Colonic mucosa (tissue), 4 donors: ENCODE measurements at regions not wholly inside any gene's neighbourhood (a gene's known extent, or its start where the extent isn't known, plus 50 kb on each side); places are given as distances from the start of the nearest gene placed in this dataset.
"Not testable (repeated sequence)": the region's sequence is repeated elsewhere in the genome, so short reads cannot be mapped to it uniquely, and the experiment has no call there.

Experiments used
- DNase-seq: peaks from one replicate; pipeline ENCODE4 v3.0.0-alpha.2; 2020
- H3K27ac ChIP-seq: fragments of 200-600 bp; one replicate; pipeline ENCODE4 v1.8.0; 2021
- H3K27me3 ChIP-seq: fragments of 200-600 bp; one replicate; pipeline ENCODE4 v1.8.0; 2021
- H3K36me3 ChIP-seq: fragments of 200-600 bp; one replicate; pipeline ENCODE4 v1.8.0; 2021
- H3K4me1 ChIP-seq: fragments of 200-600 bp; one replicate; pipeline ENCODE4 v1.8.0; 2021; ENCODE audit warnings: mild to moderate bottlenecking
- H3K4me3 ChIP-seq: fragments of 200-600 bp; one replicate; pipeline ENCODE4 v1.8.0; 2021
- H3K9ac ChIP-seq, 2 donors: one replicate each; pipeline ENCODE4 v1.7.0; 2013; ENCODE audit warnings: control low read depth in 2 of 2, low read depth in 2 of 2, low read length in 2 of 2
- H3K9me3 ChIP-seq: fragments of 200-600 bp; one replicate; pipeline ENCODE4 v1.8.0; 2021
- intact Hi-C: fragments of 100-400 bp; cut with DNase I; formaldehyde crosslinking; loops from one replicate; pipeline ENCODE4 v1.14.1; 2022
- TF ChIP-seq, protein P1 (sequence below): fragments of 200-600 bp; IDR thresholded peaks from one replicate; pipeline ENCODE4 v1.8.0; 2022; ENCODE audit warnings: antibody characterized with exemption, mild to moderate bottlenecking
- donor health status: healthy.
- donor health status: DM: no; HTN: no; CAD: no.
- donor health status: DM: no; HTN: no; CAD: no.

DNA sequence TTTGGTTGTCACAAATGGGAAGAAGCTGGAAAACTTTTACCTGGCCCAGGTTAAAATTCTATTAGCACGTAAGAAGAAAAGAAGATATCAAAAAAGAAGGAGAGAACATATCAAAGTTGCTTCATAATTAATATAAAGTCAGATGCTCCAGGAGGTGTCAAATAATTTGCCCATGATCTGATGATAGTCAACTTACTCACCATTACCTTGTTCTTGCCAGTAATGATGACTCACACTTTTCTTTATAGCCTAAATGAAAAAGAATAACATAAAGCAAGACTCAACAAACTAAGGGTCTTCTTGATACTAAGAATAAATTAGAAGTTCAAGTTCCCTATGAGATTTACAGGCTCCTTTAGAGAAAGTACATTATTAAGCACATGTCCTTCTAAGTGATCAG lies 580.4 kb downstream of the TTLL7 start:
- DNase-seq = no peak
- Histone ChIP-seq H3K9me3 (no peaks in the 10 kb centered on the region), H3K36me3 (no peaks in the 10 kb centered on the region), H3K27ac (no peak overlapping the region), H3K9ac (no peak overlapping the region), H3K27me3 (no peaks in the 10 kb centered on the region), H3K4me3 (no peak overlapping the region), H3K4me1 (no peaks in the 10 kb centered on the region)
- TF ChIP-seq, protein P1, sequence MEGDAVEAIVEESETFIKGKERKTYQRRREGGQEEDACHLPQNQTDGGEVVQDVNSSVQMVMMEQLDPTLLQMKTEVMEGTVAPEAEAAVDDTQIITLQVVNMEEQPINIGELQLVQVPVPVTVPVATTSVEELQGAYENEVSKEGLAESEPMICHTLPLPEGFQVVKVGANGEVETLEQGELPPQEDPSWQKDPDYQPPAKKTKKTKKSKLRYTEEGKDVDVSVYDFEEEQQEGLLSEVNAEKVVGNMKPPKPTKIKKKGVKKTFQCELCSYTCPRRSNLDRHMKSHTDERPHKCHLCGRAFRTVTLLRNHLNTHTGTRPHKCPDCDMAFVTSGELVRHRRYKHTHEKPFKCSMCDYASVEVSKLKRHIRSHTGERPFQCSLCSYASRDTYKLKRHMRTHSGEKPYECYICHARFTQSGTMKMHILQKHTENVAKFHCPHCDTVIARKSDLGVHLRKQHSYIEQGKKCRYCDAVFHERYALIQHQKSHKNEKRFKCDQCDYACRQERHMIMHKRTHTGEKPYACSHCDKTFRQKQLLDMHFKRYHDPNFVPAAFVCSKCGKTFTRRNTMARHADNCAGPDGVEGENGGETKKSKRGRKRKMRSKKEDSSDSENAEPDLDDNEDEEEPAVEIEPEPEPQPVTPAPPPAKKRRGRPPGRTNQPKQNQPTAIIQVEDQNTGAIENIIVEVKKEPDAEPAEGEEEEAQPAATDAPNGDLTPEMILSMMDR = no peak
- intact Hi-C loops = no loop called here

DNA sequence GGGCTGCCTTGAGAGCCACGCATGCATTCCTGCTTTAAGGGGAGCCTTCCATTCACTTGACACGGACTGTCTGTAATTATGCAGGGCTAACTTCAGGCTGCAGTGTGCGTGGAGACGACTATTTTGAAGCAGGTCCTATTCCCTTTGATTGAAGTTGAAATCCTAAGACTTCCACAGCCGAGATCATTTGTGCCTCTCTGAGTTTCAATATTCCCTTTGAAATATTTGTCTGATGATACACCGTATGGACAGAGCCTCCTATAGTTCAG lies 585.2 kb downstream of the TTLL7 start:
- H3K36me3 ChIP-seq, H3K4me3 ChIP-seq, H3K9ac ChIP-seq, H3K27ac ChIP-seq, intact Hi-C loops, H3K4me1 ChIP-seq, DNase-seq, H3K9me3 ChIP-seq, H3K27me3 ChIP-seq: not testable (repeated sequence)

- H3K27me3 ChIP-seq, intact Hi-C loops, H3K9ac ChIP-seq, H3K27ac ChIP-seq, H3K9me3 ChIP-seq, H3K4me3 ChIP-seq, H3K36me3 ChIP-seq, H3K4me1 ChIP-seq, DNase-seq: not testable (repeated sequence)
Observed at GRCh38 chr1:83410746-83411413, 588.1 kb downstream of the TTLL7 start.

- H3K36me3 ChIP-seq, H3K4me3 ChIP-seq, DNase-seq, H3K9ac ChIP-seq, intact Hi-C loops, H3K27ac ChIP-seq, H3K4me1 ChIP-seq, H3K9me3 ChIP-seq, H3K27me3 ChIP-seq: not testable (repeated sequence)
Observed at GRCh38 chr1:83406693-83407371, 592.1 kb downstream of the TTLL7 start.

GRCh38 chr1:83405789-83406188 lies 593.1 kb downstream of the TTLL7 start:
- H3K9me3 ChIP-seq, H3K4me1 ChIP-seq, intact Hi-C loops, H3K27ac ChIP-seq, H3K9ac ChIP-seq, H3K36me3 ChIP-seq, H3K4me3 ChIP-seq, H3K27me3 ChIP-seq, DNase-seq: not testable (repeated sequence)

DNA sequence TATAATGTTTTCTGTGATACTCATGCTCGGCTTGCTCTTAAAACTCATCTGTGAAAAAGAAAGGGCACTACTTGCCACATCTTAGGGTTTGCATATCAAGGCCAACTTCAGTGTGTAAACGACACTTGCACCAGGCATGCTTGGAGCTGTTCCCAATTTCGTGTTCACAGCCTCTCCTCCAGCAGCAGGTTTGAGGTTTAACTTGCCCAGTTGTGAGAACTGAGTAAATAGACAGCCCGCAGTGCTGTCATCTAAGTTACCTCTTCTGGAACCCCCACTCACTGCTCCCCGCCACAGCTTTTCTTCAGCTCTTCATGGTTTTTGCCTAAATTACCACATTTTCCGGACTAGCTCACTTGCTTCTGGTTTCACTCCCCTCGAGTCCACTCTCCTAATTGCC lies 595.4 kb downstream of the TTLL7 start:
- H3K4me3 ChIP-seq, H3K9me3 ChIP-seq, H3K27ac ChIP-seq, H3K27me3 ChIP-seq, DNase-seq, H3K4me1 ChIP-seq, H3K36me3 ChIP-seq, H3K9ac ChIP-seq, intact Hi-C loops: not testable (repeated sequence)

DNA sequence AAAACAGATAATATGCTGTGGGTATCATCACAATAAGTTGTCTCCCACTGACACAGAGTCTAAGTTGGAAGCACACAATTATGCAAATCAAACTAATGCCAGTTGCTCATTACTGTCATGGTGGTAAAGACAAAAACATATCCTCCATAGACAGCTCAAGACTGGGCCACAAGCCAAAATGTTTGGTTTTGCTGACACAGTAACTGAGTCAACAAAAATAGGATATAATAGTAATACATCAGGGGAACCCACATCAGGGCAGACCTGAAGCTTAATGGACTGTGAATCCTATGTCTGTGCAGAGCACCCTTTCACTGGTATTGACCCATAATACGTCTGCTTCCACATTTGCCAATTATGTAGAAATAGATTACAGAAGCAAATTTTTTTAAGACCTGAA lies 597.8 kb downstream of the TTLL7 start:
- H3K9ac ChIP-seq, DNase-seq, H3K4me3 ChIP-seq, H3K27ac ChIP-seq, intact Hi-C loops, H3K9me3 ChIP-seq, H3K4me1 ChIP-seq, H3K36me3 ChIP-seq, H3K27me3 ChIP-seq: not testable (repeated sequence)

GRCh38 chr1:83400173-83400572 lies 598.8 kb downstream of the TTLL7 start:
- H3K27ac ChIP-seq, H3K27me3 ChIP-seq, H3K9ac ChIP-seq: not testable (repeated sequence)

GRCh38 chr1:83398125-83398524 lies 600.8 kb downstream of the TTLL7 start:
- H3K27me3 ChIP-seq, intact Hi-C loops, H3K4me3 ChIP-seq, H3K27ac ChIP-seq, H3K36me3 ChIP-seq, H3K9ac ChIP-seq, DNase-seq, H3K9me3 ChIP-seq, H3K4me1 ChIP-seq: not testable (repeated sequence)

More at GRCh38 chr1:83400173-83400572, 598.8 kb downstream of the TTLL7 start:
- intact Hi-C loops, H3K36me3 ChIP-seq, H3K9me3 ChIP-seq, H3K4me1 ChIP-seq, H3K4me3 ChIP-seq, DNase-seq: not testable (repeated sequence)

DNA sequence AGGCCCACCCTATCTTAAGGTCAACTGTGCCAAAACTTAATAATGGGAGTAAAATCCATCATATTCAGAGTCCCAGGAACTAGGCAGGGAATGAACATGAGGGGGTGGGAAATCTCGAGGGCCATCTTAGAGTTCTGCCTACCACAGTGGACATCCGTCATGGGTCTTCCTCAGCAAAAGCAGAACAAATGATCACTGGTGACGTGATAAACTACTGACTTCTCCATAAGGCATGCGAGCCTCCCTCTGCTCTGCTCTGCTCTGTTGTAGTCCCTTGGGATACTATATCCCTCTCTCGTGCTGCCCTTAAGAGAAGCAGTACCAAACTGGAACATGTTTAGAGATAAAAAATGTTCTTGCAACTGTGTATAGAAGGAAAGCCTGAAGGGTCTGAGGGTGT lies 603.8 kb downstream of the TTLL7 start:
- H3K27ac ChIP-seq, H3K36me3 ChIP-seq, H3K9ac ChIP-seq, DNase-seq, intact Hi-C loops, H3K9me3 ChIP-seq, H3K4me3 ChIP-seq, H3K4me1 ChIP-seq, H3K27me3 ChIP-seq: not testable (repeated sequence)

DNA sequence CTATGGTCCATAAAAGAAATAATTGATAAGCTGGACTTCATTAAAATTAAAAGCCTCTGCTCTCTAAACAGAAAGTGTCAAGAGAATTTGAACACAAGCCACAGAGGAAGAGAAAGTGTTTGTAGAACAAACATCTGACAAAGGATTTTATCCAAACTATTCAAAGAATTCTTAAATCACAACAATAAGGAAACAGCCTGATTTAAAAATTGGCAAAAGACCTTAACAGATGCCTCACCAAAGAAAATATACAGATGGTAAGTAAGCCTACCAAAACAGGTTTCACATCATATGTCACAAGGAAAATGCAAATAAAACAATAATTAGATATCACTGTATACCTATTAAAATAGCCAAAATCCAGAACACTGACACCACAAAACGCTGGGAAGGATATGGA lies 612.0 kb downstream of the TTLL7 start:
- H3K4me3 ChIP-seq, H3K9ac ChIP-seq, H3K9me3 ChIP-seq, DNase-seq, H3K27me3 ChIP-seq, H3K27ac ChIP-seq, intact Hi-C loops, H3K4me1 ChIP-seq, H3K36me3 ChIP-seq: not testable (repeated sequence)

DNA sequence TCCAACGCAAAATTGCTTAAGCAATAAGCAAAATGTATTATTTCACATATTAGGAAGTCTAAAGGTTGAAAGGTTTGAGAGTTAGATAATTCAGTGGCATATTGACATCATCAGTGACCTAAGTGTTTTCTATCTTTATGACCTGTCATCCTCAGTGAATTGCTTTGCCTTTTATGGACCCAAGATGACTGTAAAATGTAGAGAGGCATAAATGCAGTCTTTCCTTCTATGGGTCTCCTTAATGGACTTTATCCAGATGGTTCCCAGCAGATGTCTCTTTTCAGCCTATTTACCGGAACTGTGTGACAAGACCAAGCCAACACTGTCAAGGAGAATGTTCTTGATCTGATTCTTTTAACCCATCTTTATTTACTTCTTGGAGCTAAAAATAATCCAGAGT lies 615.8 kb downstream of the TTLL7 start:
- intact Hi-C loops, H3K9ac ChIP-seq, H3K27ac ChIP-seq, H3K27me3 ChIP-seq, H3K36me3 ChIP-seq, DNase-seq, H3K4me3 ChIP-seq, H3K9me3 ChIP-seq, H3K4me1 ChIP-seq: not testable (repeated sequence)

- H3K36me3 ChIP-seq, H3K27ac ChIP-seq, H3K9me3 ChIP-seq, H3K27me3 ChIP-seq, H3K4me3 ChIP-seq, H3K9ac ChIP-seq, intact Hi-C loops, DNase-seq, H3K4me1 ChIP-seq: not testable (repeated sequence)
Observed at GRCh38 chr1:83373018-83373417, 625.9 kb downstream of the TTLL7 start.
